Hepatocyte (in vitro differentiated cells): ENCODE measurements at regions not wholly inside any gene's neighbourhood (a gene's known extent, or its start where the extent isn't known, plus 50 kb on each side); places are given as distances from the start of the nearest gene placed in this dataset.

Source experiments
- DNase-seq: peaks from one replicate; pipeline ENCODE4 v3.0.0-alpha.2; 2016; ENCODE audit warnings: low spot score
- H2AFZ ChIP-seq: fragments of 200-600 bp; sonication (generic); 2 replicates; pipeline ENCODE4 v1.6.0; 2016; ENCODE audit warnings: antibody characterized with exemption, mild to moderate bottlenecking
- H3K27ac ChIP-seq: fragments of 200-600 bp; sonication (generic); 2 replicates; pipeline ENCODE4 v1.5.1; 2016; ENCODE audit warnings: mild to moderate bottlenecking
- H3K27me3 ChIP-seq: fragments of 200-600 bp; sonication (generic); 2 replicates; pipeline ENCODE4 v1.6.1; 2016
- H3K36me3 ChIP-seq: fragments of 200-600 bp; sonication (generic); replicated peaks from 2 replicates; pipeline ENCODE4 v1.5.1; 2016; ENCODE audit warnings: low read depth; ENCODE audit not compliant: insufficient read depth
- H3K4me1 ChIP-seq: fragments of 200-600 bp; sonication (generic); 2 replicates; pipeline ENCODE4 v1.5.1; 2016; ENCODE audit warnings: mild to moderate bottlenecking, moderate library complexity; ENCODE audit not compliant: insufficient read depth
- H3K4me2 ChIP-seq: fragments of 200-600 bp; sonication (generic); 2 replicates; pipeline ENCODE4 v1.6.0; 2016
- H3K4me3 ChIP-seq: fragments of 200-600 bp; sonication (generic); 2 replicates; pipeline ENCODE4 v1.5.1; 2016; ENCODE audit warnings: mild to moderate bottlenecking
- H3K79me2 ChIP-seq: fragments of 200-600 bp; sonication (generic); 2 replicates; pipeline ENCODE4 v1.6.0; 2017; ENCODE audit warnings: mild to moderate bottlenecking
- H3K9me2 ChIP-seq: fragments of 200-600 bp; sonication (generic); replicated peaks from 2 replicates; pipeline ENCODE4 v1.6.0; 2017; ENCODE audit warnings: mild to moderate bottlenecking; ENCODE audit not compliant: insufficient read depth
- H3K9me3 ChIP-seq: fragments of 200-600 bp; sonication (generic); 2 replicates; pipeline ENCODE4 v1.5.1; 2016; ENCODE audit warnings: low read depth, mild to moderate bottlenecking
- H4K20me1 ChIP-seq: fragments of 200-600 bp; sonication (generic); 2 replicates; pipeline ENCODE4 v1.6.0; 2016; ENCODE audit warnings: mild to moderate bottlenecking; ENCODE audit not compliant: insufficient read depth, poor library complexity, severe bottlenecking
- CTCF ChIP-seq: fragments of 200-600 bp; sonication (generic); IDR thresholded peaks from 2 replicates; pipeline ENCODE4 v1.5.1; 2016; ENCODE audit warnings: antibody characterized with exemption, mild to moderate bottlenecking; ENCODE audit not compliant: poor library complexity
- EZH2 ChIP-seq: fragments of 200-600 bp; sonication (generic); IDR thresholded peaks from 2 replicates; pipeline ENCODE4 v1.6.1; 2016; ENCODE audit warnings: antibody characterized with exemption, mild to moderate bottlenecking, borderline replicate concordance
- EZH2phosphoT487 ChIP-seq: fragments of 200-600 bp; sonication (generic); IDR thresholded peaks from one replicate; pipeline ENCODE4 v1.6.1; 2018; ENCODE audit warnings: antibody characterized with exemption, mild to moderate bottlenecking, low read depth, moderate library complexity; ENCODE audit not compliant: unreplicated experiment, severe bottlenecking
- WGBS: methylation state at CpG from one replicate; pipeline ENCODE4 v1.1.6; 2016; ENCODE audit warnings: low lambda C conversion rate; ENCODE audit errors: missing lambda C conversion rate; 5-methylcytosine and 5-hydroxymethylcytosine counted together

- Histone ChIP-seq H3K36me3 (no peaks in the 10 kb centered on the region), H2AFZ (no peak overlapping the region), H3K4me2 (no peak overlapping the region), H4K20me1 (no peaks in the 10 kb centered on the region), H3K27me3 (no peaks in the 10 kb centered on the region), H3K4me3 (no peak overlapping the region), H3K27ac (no peak overlapping the region), H3K9me3 (no peaks in the 10 kb centered on the region), H3K4me1 (no peaks in the 10 kb centered on the region), H3K79me2 (no peaks in the 10 kb centered on the region), H3K9me2 (no peaks in the 10 kb centered on the region)
- TF ChIP-seq EZH2: no peak
- no peak for TF ChIP-seq CTCF
- no peak for TF ChIP-seq EZH2phosphoT487
- DNase-seq: no peak
- 92% methylated on average over 1 of the region's 1 CpG for WGBS
Measured at GRCh38 chr2:143975216-143975615, 544.7 kb downstream of the ZEB2 start.

- H3K4me3 ChIP-seq: no peak overlapping the region
- 100% methylated on average over 1 of the region's 1 CpG for WGBS
- H3K9me3 ChIP-seq: no peaks in the 10 kb centered on the region
- H3K4me2 ChIP-seq: no peak overlapping the region
- H3K27ac ChIP-seq: no peak overlapping the region
- no peaks in the 10 kb centered on the region for H4K20me1 ChIP-seq
- DNase-seq: no peak
- H3K79me2 ChIP-seq: no peaks in the 10 kb centered on the region
- H3K9me2 ChIP-seq: no peaks in the 10 kb centered on the region
- H3K27me3 ChIP-seq: no peaks in the 10 kb centered on the region
- no peaks in the 10 kb centered on the region for H3K4me1 ChIP-seq
- H2AFZ ChIP-seq: no peak overlapping the region
- H3K36me3 ChIP-seq: no peaks in the 10 kb centered on the region
- TF ChIP-seq CTCF (no peak), EZH2phosphoT487 (no peak), EZH2 (no peak)
Measured at GRCh38 chr2:143974262-143974661, 545.7 kb downstream of the ZEB2 start.

- Histone ChIP-seq H2AFZ (no peak overlapping the region), H3K9me2 (no peaks in the 10 kb centered on the region), H4K20me1 (no peaks in the 10 kb centered on the region), H3K4me1 (no peaks in the 10 kb centered on the region), H3K27me3 (no peaks in the 10 kb centered on the region), H3K4me2 (no peak overlapping the region), H3K9me3 (no peaks in the 10 kb centered on the region), H3K4me3 (no peak overlapping the region), H3K36me3 (no peaks in the 10 kb centered on the region), H3K27ac (no peak overlapping the region), H3K79me2 (no peaks in the 10 kb centered on the region)
- 80% methylated on average over 2 of the region's 2 CpGs for WGBS
- DNase-seq: no peak
- no peak for TF ChIP-seq CTCF
- no peak for TF ChIP-seq EZH2phosphoT487
- no peak for TF ChIP-seq EZH2
Measured at GRCh38 chr2:143968860-143969259, 551.1 kb downstream of the ZEB2 start.

GRCh38 chr2:143968360-143968759, 551.6 kb downstream of the ZEB2 start:
- no peak overlapping the region for H3K4me3 ChIP-seq
- no peaks in the 10 kb centered on the region for H3K27me3 ChIP-seq
- H3K4me1 ChIP-seq: no peaks in the 10 kb centered on the region
- DNase-seq: no peak
- no peak overlapping the region for H2AFZ ChIP-seq
- no peaks in the 10 kb centered on the region for H4K20me1 ChIP-seq
- no peak overlapping the region for H3K27ac ChIP-seq
- no peak for TF ChIP-seq EZH2phosphoT487
- TF ChIP-seq EZH2: no peak
- no peak for TF ChIP-seq CTCF
- H3K36me3 ChIP-seq: no peaks in the 10 kb centered on the region
- no peaks in the 10 kb centered on the region for H3K9me3 ChIP-seq
- no peak overlapping the region for H3K4me2 ChIP-seq
- no peaks in the 10 kb centered on the region for H3K79me2 ChIP-seq
- 85% methylated on average over 4 of the region's 4 CpGs for WGBS
- H3K9me2 ChIP-seq: no peaks in the 10 kb centered on the region
